Natural killer cell (primary cell): ENCODE measurements at regions not wholly inside any gene's neighbourhood (a gene's known extent, or its start where the extent isn't known, plus 50 kb on each side); places are given as distances from the start of the nearest gene placed in this dataset.

Experiments
- ATAC-seq, 3 donors: fragments of 150-1000 bp in 2 of 3; fragments of 200-7000 bp in 1 of 3; cut with Tn5 transposase; 1 replicate in 1 of 3; 2 replicates in 2 of 3; pipeline ENCODE4 v1.10.0; 2021; ENCODE audit warnings: mild to moderate bottlenecking in 2 of 3, moderate library complexity in 2 of 3
- DNase-seq, 2 donors: peaks; one replicate each; pipeline versions ENCODE4 v3.0.0 to v3.0.0-alpha.2; 2013 to 2021; ENCODE audit warnings: mixed read lengths in 1 of 2
- H3K27ac ChIP-seq: one replicate; pipeline ENCODE4 v1.5.1; 2013; ENCODE audit warnings: mild to moderate bottlenecking, low read length
- H3K27me3 ChIP-seq: one replicate; pipeline ENCODE4 v1.6.1; 2013; ENCODE audit warnings: low read length; ENCODE audit not compliant: control insufficient read depth, insufficient read depth
- H3K36me3 ChIP-seq: one replicate; pipeline ENCODE4 v1.6.1; 2013; ENCODE audit warnings: low read length; ENCODE audit not compliant: control insufficient read depth, insufficient read depth
- H3K4me1 ChIP-seq: one replicate; pipeline ENCODE4 v1.6.1; 2013; ENCODE audit warnings: low read length; ENCODE audit not compliant: control insufficient read depth, insufficient read depth
- H3K4me3 ChIP-seq: one replicate; pipeline ENCODE4 v1.5.1; 2013; ENCODE audit warnings: low read length
- H3K9me3 ChIP-seq: one replicate; pipeline ENCODE4 v1.6.1; 2013; ENCODE audit warnings: low read length; ENCODE audit not compliant: control insufficient read depth, insufficient read depth
- H3K27ac Mint-ChIP-seq, 2 donors: one replicate each; pipeline ENCODE4 v1.8.0; 2022; ENCODE audit warnings: mild to moderate bottlenecking in 2 of 2, mixed read lengths in 2 of 2, moderate library complexity in 1 of 2
- H3K27me3 Mint-ChIP-seq, 2 donors: one replicate each; pipeline ENCODE4 v1.8.0; 2022; ENCODE audit warnings: low read depth in 2 of 2, mixed read lengths in 2 of 2
- H3K36me3 Mint-ChIP-seq: one replicate; pipeline ENCODE4 v1.8.0; 2022; ENCODE audit warnings: mixed read lengths
- H3K4me1 Mint-ChIP-seq, 2 donors: one replicate each; pipeline ENCODE4 v1.8.0; 2022; ENCODE audit warnings: mixed read lengths in 2 of 2
- H3K4me3 Mint-ChIP-seq: one replicate; pipeline ENCODE4 v1.8.0; 2022; ENCODE audit warnings: mild to moderate bottlenecking, moderate library complexity, mixed read lengths
- H3K9me3 Mint-ChIP-seq, 2 donors: one replicate each; pipeline ENCODE4 v1.8.0; 2022; ENCODE audit warnings: mixed read lengths in 2 of 2
- CTCF ChIP-seq: fragments of 200-600 bp; IDR thresholded peaks from one replicate; pipeline ENCODE4 v1.8.0; 2022; ENCODE audit warnings: antibody characterized with exemption
- WGBS: methylation state at CpG from one replicate; pipeline ENCODE4 v1.1.7; 2013; ENCODE audit warnings: missing lambda C conversion rate; ENCODE audit not compliant: insufficient coverage; 5-methylcytosine and 5-hydroxymethylcytosine counted together
- intact Hi-C: fragments of 100-400 bp; cut with micrococcal nuclease; formaldehyde crosslinking; loops from one replicate; pipeline ENCODE4 v1.14.2; 2022

DNA sequence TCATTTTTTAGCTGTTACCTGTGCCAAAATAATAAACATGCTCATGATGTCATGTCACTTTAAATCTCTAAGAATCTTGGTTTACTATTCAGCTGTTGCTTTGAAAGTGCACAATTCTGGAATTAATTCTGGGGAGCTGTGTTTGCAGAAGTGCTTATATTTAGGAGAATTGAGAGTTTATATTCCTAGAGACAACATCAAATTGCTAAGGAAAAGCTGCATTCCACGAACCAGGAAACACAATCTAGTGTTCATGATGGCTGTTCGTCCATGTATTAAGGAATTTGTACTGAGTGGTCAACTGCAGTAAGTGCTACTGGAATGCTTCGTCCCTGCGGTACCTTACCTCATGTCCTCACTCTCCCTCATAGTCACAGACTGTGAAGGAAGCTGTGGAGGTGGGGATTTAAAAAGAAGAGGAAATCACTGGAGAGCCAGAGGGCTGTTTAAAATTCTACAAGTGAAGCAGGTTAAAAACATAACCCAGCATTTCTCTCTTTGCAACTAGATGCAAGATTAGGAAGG lies 161.0 kb downstream of the TRMT11 start:
- no peak overlapping the region for H3K4me3 Mint-ChIP-seq
- WGBS, result 78% methylated on average over 2 of the region's 4 CpGs
- TF ChIP-seq CTCF, result no peak
- Histone ChIP-seq H3K36me3 (no peaks in the 10 kb centered on the region), H3K9me3 (no peaks in the 10 kb centered on the region), H3K4me3 (no peak overlapping the region), H3K27me3 (no peaks in the 10 kb centered on the region), H3K27ac (no peak overlapping the region), H3K4me1 (no peaks in the 10 kb centered on the region)
- H3K4me1 Mint-ChIP-seq, result peaks cover 0 to 5% of the 10 kb centered on the region in 2 donors
- peaks cover 2 to 5% of the 10 kb centered on the region in 2 donors for H3K27me3 Mint-ChIP-seq
- ATAC-seq (no peak), DNase-seq (no peak)
- intact Hi-C loops, result no loop called here
- no peaks in the 10 kb centered on the region for H3K9me3 Mint-ChIP-seq
- H3K36me3 Mint-ChIP-seq, result no peaks in the 10 kb centered on the region
- H3K27ac Mint-ChIP-seq, result no peak overlapping the region

DNA sequence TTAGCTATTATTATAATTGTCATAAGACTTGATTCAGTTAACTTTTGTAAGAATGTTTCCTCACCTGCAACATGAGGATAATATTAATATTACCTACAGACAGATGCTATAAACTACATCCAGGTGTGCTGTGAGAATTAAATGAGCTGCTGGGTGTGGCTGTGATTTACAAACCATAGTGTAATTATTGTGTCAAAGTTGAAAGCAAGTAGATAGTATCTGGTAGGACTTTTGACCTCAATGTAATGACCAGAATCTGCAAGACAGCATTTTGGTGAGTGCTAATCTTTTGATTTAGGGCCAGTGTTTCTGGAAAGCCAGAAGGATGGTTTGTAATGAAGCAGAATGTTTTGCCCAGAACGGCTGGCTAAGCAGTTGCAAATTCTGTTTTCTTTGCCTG lies 162.5 kb downstream of the TRMT11 start:
- H3K4me3 ChIP-seq, result no peak overlapping the region
- WGBS, result 91% methylated on average over 1 of the region's 1 CpG
- H3K9me3 Mint-ChIP-seq, result no peaks in the 10 kb centered on the region
- peaks cover 0 to 5% of the 10 kb centered on the region in 2 donors for H3K4me1 Mint-ChIP-seq
- DNase-seq (no peak), ATAC-seq (no peak)
- TF ChIP-seq CTCF, result no peak
- H3K4me3 Mint-ChIP-seq, result no peak overlapping the region
- H3K27ac ChIP-seq, result no peak overlapping the region
- peaks cover 2 to 8% of the 10 kb centered on the region in 2 donors for H3K27me3 Mint-ChIP-seq
- H3K36me3 Mint-ChIP-seq, result no peaks in the 10 kb centered on the region
- no peak overlapping the region for H3K27ac Mint-ChIP-seq
- H3K9me3 ChIP-seq, result no peaks in the 10 kb centered on the region
- H3K36me3 ChIP-seq, result no peaks in the 10 kb centered on the region
- H3K27me3 ChIP-seq, result no peaks in the 10 kb centered on the region
- H3K4me1 ChIP-seq, result no peaks in the 10 kb centered on the region
- intact Hi-C loops, result no loop called here

DNA sequence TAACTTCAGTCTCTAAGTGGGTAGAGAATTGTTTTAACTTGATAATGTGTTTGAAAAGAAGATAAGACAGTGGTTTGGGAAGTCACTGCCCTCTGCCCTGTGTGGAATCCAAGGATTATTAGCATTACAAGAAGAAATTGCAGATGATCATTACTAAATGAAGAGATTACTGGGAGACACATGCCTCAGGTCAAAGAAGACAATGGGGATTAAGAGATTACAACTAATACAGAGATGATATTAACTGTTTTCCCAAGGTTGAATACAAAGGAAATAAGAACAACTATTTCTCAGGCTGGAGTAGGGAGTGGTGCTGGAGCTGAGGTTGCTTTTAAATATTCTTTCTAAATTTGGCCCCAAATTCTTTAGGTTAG lies 166.0 kb downstream of the TRMT11 start:
- no peak for TF ChIP-seq CTCF
- DNase-seq (no peak), ATAC-seq (no peak)
- no peak overlapping the region for H3K27ac Mint-ChIP-seq
- Histone ChIP-seq H3K27ac (no peak overlapping the region), H3K27me3 (no peaks in the 10 kb centered on the region), H3K9me3 (no peaks in the 10 kb centered on the region), H3K4me1 (peaks cover 3% of the 10 kb centered on the region), H3K4me3 (no peak overlapping the region), H3K36me3 (no peaks in the 10 kb centered on the region)
- H3K27me3 Mint-ChIP-seq, result peaks cover 0 to 8% of the 10 kb centered on the region in 2 donors
- peaks cover 7 to 17% of the 10 kb centered on the region in 2 donors for H3K4me1 Mint-ChIP-seq
- H3K9me3 Mint-ChIP-seq, result no peaks in the 10 kb centered on the region
- intact Hi-C loops, result no loop called here
- no peak overlapping the region for H3K4me3 Mint-ChIP-seq
- no peaks in the 10 kb centered on the region for H3K36me3 Mint-ChIP-seq

DNA sequence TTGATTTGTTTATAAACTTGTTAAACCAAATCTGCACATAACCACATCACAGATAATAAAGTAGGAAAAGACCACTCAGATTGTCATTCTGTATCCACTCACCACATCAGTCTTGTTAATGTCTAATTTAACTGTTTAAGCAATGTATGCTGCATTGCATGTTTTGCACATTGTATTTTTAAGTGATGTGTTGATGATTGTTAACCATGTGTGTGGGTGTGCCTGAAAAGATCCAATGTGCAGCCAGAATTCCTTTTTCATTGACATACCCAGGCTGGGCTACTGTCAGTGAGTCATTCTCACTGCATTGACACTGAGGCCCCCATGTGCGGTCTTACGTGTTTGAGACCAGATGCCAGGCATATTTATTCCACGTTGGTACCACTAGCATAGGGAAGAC lies 167.3 kb downstream of the TRMT11 start:
- ATAC-seq (no peak), DNase-seq (no peak)
- no peak overlapping the region for H3K27ac Mint-ChIP-seq
- H3K4me1 Mint-ChIP-seq, result peaks cover 10 to 19% of the 10 kb centered on the region in 2 donors
- no peak for TF ChIP-seq CTCF
- peaks cover 3% of the 10 kb centered on the region for H3K4me1 ChIP-seq
- H3K9me3 Mint-ChIP-seq, result no peaks in the 10 kb centered on the region
- no peaks in the 10 kb centered on the region for H3K36me3 ChIP-seq
- no peak overlapping the region for H3K4me3 Mint-ChIP-seq
- H3K9me3 ChIP-seq, result no peaks in the 10 kb centered on the region
- H3K4me3 ChIP-seq, result no peak overlapping the region
- H3K27ac ChIP-seq, result no peak overlapping the region
- intact Hi-C loops, result no loop called here
- WGBS, result 97% methylated on average over 3 of the region's 3 CpGs
- H3K27me3 Mint-ChIP-seq, result peaks cover 0 to 8% of the 10 kb centered on the region in 2 donors
- H3K36me3 Mint-ChIP-seq, result no peaks in the 10 kb centered on the region
- H3K27me3 ChIP-seq, result no peaks in the 10 kb centered on the region
